DOHH2 (cell line): ENCODE measurements at regions not wholly inside any gene's neighbourhood (a gene's known extent, or its start where the extent isn't known, plus 50 kb on each side); places are given as distances from the start of the nearest gene placed in this dataset.

Experiments
- H3F3A ChIP-seq: fragments of 200-600 bp; sonication (generic), shearing (Covaris generic); 2 replicates; pipeline ENCODE4 v1.6.0; 2016; ENCODE audit warnings: antibody characterized with exemption, mild to moderate bottlenecking; ENCODE audit not compliant: control insufficient read depth, insufficient read depth
- H3K27ac ChIP-seq: fragments of 200-600 bp; sonication (generic); 2 replicates; pipeline ENCODE4 v1.5.1; 2014; ENCODE audit warnings: low read depth, mild to moderate bottlenecking, low read length, moderate library complexity
- H3K27me3 ChIP-seq: fragments of 200-600 bp; sonication (generic); 2 replicates; pipeline ENCODE4 v1.6.1; 2014; ENCODE audit warnings: mild to moderate bottlenecking, low read length, mixed read lengths; ENCODE audit not compliant: control insufficient read depth
- H3K36me3 ChIP-seq: fragments of 200-600 bp; sonication (generic); 2 replicates; pipeline ENCODE4 v1.6.1; 2014; ENCODE audit warnings: mild to moderate bottlenecking, low read length, moderate library complexity, mixed read lengths; ENCODE audit not compliant: control insufficient read depth
- H3K4me1 ChIP-seq: fragments of 200-600 bp; sonication (generic); 2 replicates; pipeline ENCODE4 v1.6.1; 2014; ENCODE audit warnings: mild to moderate bottlenecking, low read length, mixed read lengths; ENCODE audit not compliant: control insufficient read depth
- H3K4me2 ChIP-seq: fragments of 200-600 bp; sonication (generic); 2 replicates; pipeline ENCODE4 v1.6.0; 2014; ENCODE audit warnings: mild to moderate bottlenecking, low read length, moderate library complexity
- H3K4me3 ChIP-seq: fragments of 200-600 bp; sonication (generic); 2 replicates; pipeline ENCODE4 v1.5.1; 2014; ENCODE audit warnings: mild to moderate bottlenecking, low read length, mixed read lengths
- H3K79me2 ChIP-seq: fragments of 200-600 bp; sonication (generic); 2 replicates; pipeline ENCODE4 v1.6.1; 2014; ENCODE audit warnings: mild to moderate bottlenecking, low read length, mixed read lengths; ENCODE audit not compliant: control insufficient read depth
- H3K9me2 ChIP-seq: fragments of 200-600 bp; sonication (generic); replicated peaks from 2 replicates; pipeline ENCODE4 v1.6.1; 2014; ENCODE audit warnings: mild to moderate bottlenecking, low read length, mixed read lengths; ENCODE audit not compliant: control insufficient read depth
- H3K9me3 ChIP-seq: fragments of 200-600 bp; sonication (generic); 2 replicates; pipeline ENCODE4 v1.6.1; 2014; ENCODE audit warnings: antibody characterized with exemption, low read length, mixed read lengths; ENCODE audit not compliant: control insufficient read depth, insufficient read depth
- H4K20me1 ChIP-seq: fragments of 200-600 bp; sonication (generic); 2 replicates; pipeline ENCODE4 v1.6.0; 2014; ENCODE audit warnings: low read depth, mild to moderate bottlenecking, antibody characterized with exemption, low read length, moderate library complexity; ENCODE audit not compliant: control insufficient read depth, insufficient read depth
- EZH2phosphoT487 ChIP-seq: fragments of 200-600 bp; sonication (generic); IDR thresholded peaks from 2 replicates; pipeline ENCODE4 v1.6.1; 2017; ENCODE audit warnings: borderline replicate concordance, mild to moderate bottlenecking, antibody characterized with exemption, low read length, moderate library complexity, mixed read lengths
- TF ChIP-seq, protein P1 (sequence below): fragments of 200-600 bp; sonication (generic); IDR thresholded peaks from one replicate; pipeline ENCODE4 v1.5.1; 2014; ENCODE audit warnings: antibody characterized with exemption, mild to moderate bottlenecking, low read depth, low read length; ENCODE audit not compliant: poor library complexity, severe bottlenecking

GRCh38 chr12:127590868-127591267, 676.1 kb upstream of the TMEM132C start:
- H3K36me3 ChIP-seq: no peaks in the 10 kb centered on the region
- no peaks in the 10 kb centered on the region for H3K27me3 ChIP-seq
- no peak overlapping the region for H3K4me2 ChIP-seq
- no peak overlapping the region for H3K4me3 ChIP-seq
- H4K20me1 ChIP-seq: no peaks in the 10 kb centered on the region
- no peaks in the 10 kb centered on the region for H3K9me3 ChIP-seq
- no peaks in the 10 kb centered on the region for H3K9me2 ChIP-seq
- H3F3A ChIP-seq: no peaks in the 10 kb centered on the region
- no peak overlapping the region for H3K27ac ChIP-seq
- no peaks in the 10 kb centered on the region for H3K79me2 ChIP-seq
- H3K4me1 ChIP-seq: no peaks in the 10 kb centered on the region
- TF ChIP-seq, protein P1, sequence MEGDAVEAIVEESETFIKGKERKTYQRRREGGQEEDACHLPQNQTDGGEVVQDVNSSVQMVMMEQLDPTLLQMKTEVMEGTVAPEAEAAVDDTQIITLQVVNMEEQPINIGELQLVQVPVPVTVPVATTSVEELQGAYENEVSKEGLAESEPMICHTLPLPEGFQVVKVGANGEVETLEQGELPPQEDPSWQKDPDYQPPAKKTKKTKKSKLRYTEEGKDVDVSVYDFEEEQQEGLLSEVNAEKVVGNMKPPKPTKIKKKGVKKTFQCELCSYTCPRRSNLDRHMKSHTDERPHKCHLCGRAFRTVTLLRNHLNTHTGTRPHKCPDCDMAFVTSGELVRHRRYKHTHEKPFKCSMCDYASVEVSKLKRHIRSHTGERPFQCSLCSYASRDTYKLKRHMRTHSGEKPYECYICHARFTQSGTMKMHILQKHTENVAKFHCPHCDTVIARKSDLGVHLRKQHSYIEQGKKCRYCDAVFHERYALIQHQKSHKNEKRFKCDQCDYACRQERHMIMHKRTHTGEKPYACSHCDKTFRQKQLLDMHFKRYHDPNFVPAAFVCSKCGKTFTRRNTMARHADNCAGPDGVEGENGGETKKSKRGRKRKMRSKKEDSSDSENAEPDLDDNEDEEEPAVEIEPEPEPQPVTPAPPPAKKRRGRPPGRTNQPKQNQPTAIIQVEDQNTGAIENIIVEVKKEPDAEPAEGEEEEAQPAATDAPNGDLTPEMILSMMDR: no peak
- no peak for TF ChIP-seq EZH2phosphoT487

- no peaks in the 10 kb centered on the region for H3K4me1 ChIP-seq
- no peak for TF ChIP-seq EZH2phosphoT487
- TF ChIP-seq, protein P1: no peak
Observed at GRCh38 chr12:127592245-127592644, 674.7 kb upstream of the TMEM132C start.

DNA sequence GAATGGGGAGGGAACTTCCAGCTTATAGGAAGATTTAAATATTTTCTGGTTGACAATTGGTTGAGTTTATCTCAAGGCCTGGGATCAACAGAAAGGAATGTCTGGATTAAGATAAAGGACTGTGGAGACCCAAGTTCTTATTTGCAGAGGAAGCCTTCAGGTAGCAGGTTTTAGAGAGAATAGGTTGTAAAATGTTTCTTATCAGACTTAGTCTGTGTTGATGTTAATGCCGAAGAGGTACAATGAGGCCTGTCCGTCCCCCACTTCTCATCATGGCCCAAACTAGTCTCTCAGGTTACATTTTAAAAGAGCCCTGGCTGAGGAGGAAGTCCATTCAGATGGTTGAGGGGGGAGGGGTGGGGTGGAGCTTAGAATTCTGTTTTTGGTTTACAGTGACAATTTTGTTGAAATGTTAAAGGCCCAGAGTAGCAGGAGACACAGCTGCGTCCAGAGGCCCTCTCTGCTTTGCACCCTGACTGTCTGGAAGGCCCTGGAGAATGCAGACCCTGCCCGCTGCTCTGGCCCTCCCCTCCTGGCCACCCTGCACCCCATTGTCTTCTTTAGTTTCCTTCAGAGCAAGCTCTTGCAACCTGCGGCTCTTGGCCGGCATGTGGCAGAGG, 672.5 kb upstream of the TMEM132C start:
- Histone ChIP-seq H3K27ac (no peak overlapping the region), H3K4me3 (no peak overlapping the region), H3F3A (no peaks in the 10 kb centered on the region), H3K36me3 (no peaks in the 10 kb centered on the region), H3K79me2 (no peaks in the 10 kb centered on the region), H3K9me3 (no peaks in the 10 kb centered on the region), H4K20me1 (no peaks in the 10 kb centered on the region), H3K9me2 (no peaks in the 10 kb centered on the region), H3K27me3 (no peaks in the 10 kb centered on the region), H3K4me2 (no peak overlapping the region), H3K4me1 (no peaks in the 10 kb centered on the region)
- TF ChIP-seq, protein P1: no peak
- no peak for TF ChIP-seq EZH2phosphoT487

More at GRCh38 chr12:127592245-127592644, 674.7 kb upstream of the TMEM132C start:
- Histone ChIP-seq H4K20me1 (no peaks in the 10 kb centered on the region), H3F3A (no peaks in the 10 kb centered on the region), H3K4me2 (no peak overlapping the region), H3K9me3 (no peaks in the 10 kb centered on the region), H3K4me3 (no peak overlapping the region), H3K79me2 (no peaks in the 10 kb centered on the region), H3K36me3 (no peaks in the 10 kb centered on the region), H3K27me3 (no peaks in the 10 kb centered on the region), H3K27ac (no peak overlapping the region), H3K9me2 (no peaks in the 10 kb centered on the region)
